ENCODE measurements at regions not wholly inside any gene's neighbourhood (a gene's known extent, or its start where the extent isn't known, plus 50 kb on each side); places are given as distances from the start of the nearest gene placed in this dataset.

DNA sequence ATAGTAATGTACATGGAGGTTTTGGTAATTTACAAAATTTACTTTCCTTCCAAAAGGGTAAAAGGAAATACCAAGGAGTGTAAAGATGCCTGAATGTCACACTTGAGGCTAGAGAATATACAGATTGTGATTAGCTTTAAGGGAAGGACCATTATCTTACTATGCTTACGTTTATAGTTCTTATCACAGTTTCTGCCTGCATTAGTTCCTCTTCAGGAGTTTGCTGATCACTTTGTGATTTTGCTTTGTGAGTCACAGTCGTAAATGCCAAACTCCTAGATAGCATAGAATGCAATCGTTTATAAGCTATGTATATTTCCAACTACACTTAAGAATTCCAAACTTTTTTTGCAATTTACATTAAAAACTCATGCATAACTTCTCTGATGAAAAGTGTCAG, 1034.6 kb downstream of the DIPK2A start:
- Histone ChIP-seq H3K36me3 (no peaks in the 10 kb centered on the region), H3K27ac (no peak overlapping the region), H3K4me3 (no peak overlapping the region), H3K4me1 (no peaks in the 10 kb centered on the region), H3K27me3 (no peaks in the 10 kb centered on the region), H3K9me3 (peaks cover 0 to 10% (median 0%) of the 10 kb centered on the region in 3 donors)
- TF ChIP-seq POLR2A (IDR thresholded peaks at IDR 0.05) (no peak), EP300 (IDR thresholded peaks at IDR 0.05) (no peak), POLR2AphosphoS5 (IDR thresholded peaks at IDR 0.05) (no peak)
- TF ChIP-seq, protein P1, sequence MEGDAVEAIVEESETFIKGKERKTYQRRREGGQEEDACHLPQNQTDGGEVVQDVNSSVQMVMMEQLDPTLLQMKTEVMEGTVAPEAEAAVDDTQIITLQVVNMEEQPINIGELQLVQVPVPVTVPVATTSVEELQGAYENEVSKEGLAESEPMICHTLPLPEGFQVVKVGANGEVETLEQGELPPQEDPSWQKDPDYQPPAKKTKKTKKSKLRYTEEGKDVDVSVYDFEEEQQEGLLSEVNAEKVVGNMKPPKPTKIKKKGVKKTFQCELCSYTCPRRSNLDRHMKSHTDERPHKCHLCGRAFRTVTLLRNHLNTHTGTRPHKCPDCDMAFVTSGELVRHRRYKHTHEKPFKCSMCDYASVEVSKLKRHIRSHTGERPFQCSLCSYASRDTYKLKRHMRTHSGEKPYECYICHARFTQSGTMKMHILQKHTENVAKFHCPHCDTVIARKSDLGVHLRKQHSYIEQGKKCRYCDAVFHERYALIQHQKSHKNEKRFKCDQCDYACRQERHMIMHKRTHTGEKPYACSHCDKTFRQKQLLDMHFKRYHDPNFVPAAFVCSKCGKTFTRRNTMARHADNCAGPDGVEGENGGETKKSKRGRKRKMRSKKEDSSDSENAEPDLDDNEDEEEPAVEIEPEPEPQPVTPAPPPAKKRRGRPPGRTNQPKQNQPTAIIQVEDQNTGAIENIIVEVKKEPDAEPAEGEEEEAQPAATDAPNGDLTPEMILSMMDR (IDR thresholded peaks at IDR 0.05), result no peak
- ATAC-seq, result no peak
- 25 to 62% methylated on average over 3 of the region's 3 CpGs for WGBS, 2 donors (ENCODE audit: low coverage in 1 of 2)

DNA sequence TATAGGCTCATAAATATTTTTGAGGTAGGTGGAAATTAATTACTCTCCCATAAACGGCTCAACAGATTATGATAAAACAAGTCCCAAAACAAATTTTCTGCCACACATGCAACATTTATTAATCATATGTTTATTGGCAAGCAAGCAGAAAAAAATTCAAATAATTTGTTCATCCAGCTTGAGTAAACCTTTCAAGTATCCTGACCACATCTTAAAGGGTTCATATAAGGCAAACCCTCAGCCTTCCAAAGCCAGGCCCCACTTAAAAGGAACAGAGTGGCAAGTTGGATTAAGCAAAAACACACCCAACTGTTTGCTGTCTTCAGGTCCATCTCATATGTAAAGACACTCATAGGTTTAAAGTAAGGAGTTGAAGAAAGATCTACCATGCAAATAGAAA, 1042.3 kb downstream of the DIPK2A start:
- H3K27me3 ChIP-seq, result no peaks in the 10 kb centered on the region
- H3K4me3 ChIP-seq, result no peak overlapping the region
- no peaks in the 10 kb centered on the region for H3K9me3 ChIP-seq
- no peak for ATAC-seq
- TF ChIP-seq, protein P1 (IDR thresholded peaks at IDR 0.05), result no peak
- TF ChIP-seq POLR2A (IDR thresholded peaks at IDR 0.05) (no peak), EP300 (IDR thresholded peaks at IDR 0.05) (no peak), POLR2AphosphoS5 (IDR thresholded peaks at IDR 0.05) (no peak)
- H3K4me1 ChIP-seq, result no peaks in the 10 kb centered on the region
- WGBS, 2 donors (ENCODE audit: low coverage in 1 of 2), result 53 to 91% methylated on average over 1 of the region's 1 CpG
- no peaks in the 10 kb centered on the region for H3K36me3 ChIP-seq
- H3K27ac ChIP-seq, result no peak overlapping the region

DNA sequence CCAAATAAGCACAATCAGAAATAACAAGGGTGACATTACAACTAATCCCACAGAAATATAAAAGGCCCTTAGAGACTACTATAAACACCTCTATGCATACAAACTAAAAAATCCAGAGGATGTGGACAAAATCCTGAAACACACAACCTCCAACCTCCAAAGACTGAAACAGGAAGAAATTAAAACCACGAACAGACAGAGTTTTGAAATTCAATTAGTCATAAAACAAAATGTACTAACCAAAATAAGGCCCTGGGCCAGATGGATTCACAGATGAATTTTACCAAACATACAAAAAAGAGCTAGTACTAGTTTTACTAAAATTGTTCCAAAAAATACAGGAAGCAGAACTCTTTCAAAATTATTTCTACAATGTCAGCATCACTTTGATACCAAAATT, 1043.6 kb downstream of the DIPK2A start:
- Histone ChIP-seq H3K4me1 (no peaks in the 10 kb centered on the region), H3K27me3 (no peaks in the 10 kb centered on the region), H3K4me3 (no peak overlapping the region), H3K36me3 (no peaks in the 10 kb centered on the region), H3K27ac (no peak overlapping the region), H3K9me3 (no peaks in the 10 kb centered on the region)
- no peak for ATAC-seq
- WGBS, 2 donors (ENCODE audit: low coverage in 1 of 2), result 29 to 58% methylated on average over 1 of the region's 1 CpG
- TF ChIP-seq, protein P1 (IDR thresholded peaks at IDR 0.05), result no peak
- TF ChIP-seq POLR2A (IDR thresholded peaks at IDR 0.05) (no peak), POLR2AphosphoS5 (IDR thresholded peaks at IDR 0.05) (no peak)

DNA sequence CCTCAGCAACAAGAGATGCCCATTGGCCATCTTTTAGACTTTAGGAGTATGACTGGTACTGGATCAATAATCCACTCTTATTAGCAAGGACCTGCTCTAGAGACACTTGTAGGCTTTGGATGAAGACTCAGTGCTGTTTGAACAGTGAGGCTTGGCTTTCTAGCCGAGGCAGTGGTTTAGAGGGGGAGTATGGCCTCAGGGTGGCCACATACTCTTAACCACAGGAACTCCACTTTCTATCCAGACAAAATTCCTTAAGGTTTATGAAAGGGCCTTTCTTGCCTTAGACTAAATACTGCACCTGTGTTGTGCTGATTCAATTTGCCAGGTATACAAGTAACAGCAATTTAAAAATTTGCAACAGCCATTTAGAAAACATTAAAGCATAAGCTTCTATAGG, 1046.3 kb downstream of the DIPK2A start:
- no peaks in the 10 kb centered on the region for H3K36me3 ChIP-seq
- H3K4me1 ChIP-seq, result no peaks in the 10 kb centered on the region
- no CpG with 5 or more reads among the region's 1 CpG for WGBS, 2 donors (ENCODE audit: low coverage in 1 of 2)
- TF ChIP-seq, protein P1 (IDR thresholded peaks at IDR 0.05), result no peak
- no peak for TF ChIP-seq POLR2AphosphoS5 (IDR thresholded peaks at IDR 0.05)
- no peak for TF ChIP-seq POLR2A (IDR thresholded peaks at IDR 0.05)
- no peak for TF ChIP-seq EP300 (IDR thresholded peaks at IDR 0.05)
- H3K27ac ChIP-seq, result no peak overlapping the region
- H3K4me3 ChIP-seq, result no peak overlapping the region
- ATAC-seq, result no peak
- H3K9me3 ChIP-seq, result no peaks in the 10 kb centered on the region
- no peaks in the 10 kb centered on the region for H3K27me3 ChIP-seq

DNA sequence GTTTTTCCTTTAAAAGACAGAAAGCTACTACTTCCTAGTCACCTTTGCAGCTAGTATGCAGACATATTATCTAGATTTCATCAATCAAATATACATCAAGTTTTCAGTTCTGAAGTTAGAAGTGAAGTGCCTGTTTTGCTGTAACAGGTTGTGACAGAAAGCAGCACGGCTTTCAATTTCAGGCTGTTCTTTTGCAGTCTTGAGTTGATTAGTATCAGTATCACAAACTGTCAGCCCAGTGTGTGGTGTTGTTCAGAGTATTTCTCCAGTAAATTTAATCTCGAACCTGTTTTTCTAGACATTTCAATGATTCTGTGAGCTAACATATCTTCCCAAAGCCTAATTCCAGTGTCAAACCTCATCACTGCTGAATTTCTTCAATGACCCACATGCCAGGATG, 1050.8 kb downstream of the DIPK2A start:
- Histone ChIP-seq H3K4me1 (no peaks in the 10 kb centered on the region), H3K4me3 (no peak overlapping the region), H3K27me3 (no peaks in the 10 kb centered on the region), H3K36me3 (no peaks in the 10 kb centered on the region), H3K27ac (no peak overlapping the region), H3K9me3 (no peaks in the 10 kb centered on the region)
- WGBS, 2 donors (ENCODE audit: low coverage in 1 of 2), result 70 to 78% methylated on average over 2 of the region's 2 CpGs
- TF ChIP-seq POLR2A (IDR thresholded peaks at IDR 0.05) (no peak), POLR2AphosphoS5 (IDR thresholded peaks at IDR 0.05) (no peak), EP300 (IDR thresholded peaks at IDR 0.05) (no peak)
- TF ChIP-seq, protein P1 (IDR thresholded peaks at IDR 0.05), result no peak
- no peak for ATAC-seq
